ENCODE measurements at regions not wholly inside any gene's neighbourhood (a gene's known extent, or its start where the extent isn't known, plus 50 kb on each side); places are given as distances from the start of the nearest gene placed in this dataset.

GRCh38 chr2:6773007-6773693, 92.6 kb downstream of the CMPK2 start (continued):
- TF ChIP-seq ZBTB33 (CRISPR knock-in tag; IDR thresholded peaks at IDR 0.05) (peak; percentile 86), GABPB1 (CRISPR knock-in tag; IDR thresholded peaks at IDR 0.05) (peak; percentile 43), CTCF (CRISPR knock-in tag; IDR thresholded peaks at IDR 0.05) (peak; percentile 96), FOXO1 (CRISPR knock-in tag; IDR thresholded peaks at IDR 0.05) (0 out of 2 replicates have a peak, but pooled peaks have one; percentile 7), STAG1 (CRISPR knock-in tag; IDR thresholded peaks at IDR 0.05) (peak; percentile 98), KDM3A (CRISPR knock-in tag; IDR thresholded peaks at IDR 0.05; ENCODE audit: low read depth) (0 out of 2 replicates have a peak, but pooled peaks have one; percentile 39), ZMAT5 (CRISPR knock-in tag; IDR thresholded peaks at IDR 0.05; ENCODE audit: borderline replicate concordance, low read depth) (no peak), ZBTB26 (CRISPR knock-in tag; IDR thresholded peaks at IDR 0.05; ENCODE audit: borderline replicate concordance) (0 out of 2 replicates have a peak, but pooled peaks have one; percentile 42), SMC3 (IDR thresholded peaks at IDR 0.05; ENCODE audit: low read length) (peak; percentile 54; the same call in 1 of the 2 replicates), NFAT5 (CRISPR knock-in tag; IDR thresholded peaks at IDR 0.05) (no peak), ZNF263 (CRISPR knock-in tag; IDR thresholded peaks at IDR 0.05) (peak; percentile 17; the same call in 1 of the 2 replicates), IKZF4 (CRISPR knock-in tag; IDR thresholded peaks at IDR 0.05; ENCODE audit: borderline replicate concordance, low read depth, not compliant biosample characterization) (no peak), RXRA (CRISPR knock-in tag; IDR thresholded peaks at IDR 0.05) (0 out of 2 replicates have a peak, but pooled peaks have one; percentile 21), HINFP (CRISPR knock-in tag; IDR thresholded peaks at IDR 0.05; ENCODE audit: low read depth) (peak; percentile 59; the same call in 1 of the 2 replicates), ZNF180 (CRISPR knock-in tag; IDR thresholded peaks at IDR 0.05; ENCODE audit: borderline replicate concordance, low read depth) (0 out of 2 replicates have a peak, but pooled peaks have one; percentile 23), ZNF768 (CRISPR knock-in tag; IDR thresholded peaks at IDR 0.05) (peak; percentile 42; the same call in 1 of the 2 replicates)

Data from HepG2 (cell line).